GM23338 (cell line): ENCODE measurements at regions not wholly inside any gene's neighbourhood (a gene's known extent, or its start where the extent isn't known, plus 50 kb on each side); places are given as distances from the start of the nearest gene placed in this dataset.

ENCODE experiments used
- CREB1 ChIP-seq: fragments of 250-450 bp; sonication (Bioruptor Pico); IDR thresholded peaks from 2 replicates; pipeline ENCODE4 v1.5.0; 2020; ENCODE audit warnings: low read depth, mild to moderate bottlenecking, moderate library complexity
- EZH2 ChIP-seq: fragments of 200-600 bp; sonication (generic); IDR thresholded peaks from one replicate; pipeline ENCODE4 v1.8.0; 2017; ENCODE audit warnings: antibody characterized with exemption, mild to moderate bottlenecking, low read depth; ENCODE audit not compliant: unreplicated experiment
- EZH2phosphoT487 ChIP-seq: fragments of 200-600 bp; sonication (generic); IDR thresholded peaks from one replicate; pipeline ENCODE4 v1.8.1; 2018; ENCODE audit warnings: antibody characterized with exemption; ENCODE audit not compliant: unreplicated experiment
- NANOG ChIP-seq: IDR thresholded peaks from 2 replicates; pipeline ENCODE4 v1.6.1; 2016; ENCODE audit warnings: antibody characterized with exemption, borderline replicate concordance
- POLR2AphosphoS5 ChIP-seq: IDR thresholded peaks from 2 replicates; pipeline ENCODE4 v1.6.1; 2016; ENCODE audit warnings: antibody characterized with exemption, low read depth
- TF ChIP-seq, protein P1 (sequence below), 2 experiments: fragments of 200-600 bp in 1 of 2; sonication (generic) in 1 of 2; conservative IDR thresholded peaks; 2 replicates each; pipeline versions ENCODE4 v1.5.1 to v1.6.1; 2016 to 2017; ENCODE audit warnings: antibody characterized with exemption in 2 of 2, low read depth in 2 of 2, mild to moderate bottlenecking in 2 of 2, moderate library complexity in 1 of 2

DNA sequence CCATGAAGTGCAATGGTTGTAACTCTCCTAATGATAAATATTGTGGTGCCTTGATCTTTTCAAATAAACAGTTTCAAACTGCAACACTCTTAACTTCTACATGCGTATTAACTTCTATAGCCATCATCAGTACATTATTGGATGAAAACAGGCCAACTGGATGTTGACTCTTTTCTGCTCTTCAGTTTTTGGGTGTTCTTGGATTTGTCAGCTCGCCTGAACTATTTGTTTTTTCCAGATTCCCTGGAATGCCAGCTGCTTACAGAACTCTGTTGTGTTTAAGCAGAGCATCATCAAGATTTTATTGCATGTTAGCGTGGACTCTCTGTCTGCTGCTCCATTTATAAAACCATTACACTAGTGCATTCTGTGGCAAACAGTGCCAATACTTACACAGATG, 626.1 kb downstream of the HDGFL1 start:
- TF ChIP-seq EZH2: no peak
- TF ChIP-seq, protein P1, sequence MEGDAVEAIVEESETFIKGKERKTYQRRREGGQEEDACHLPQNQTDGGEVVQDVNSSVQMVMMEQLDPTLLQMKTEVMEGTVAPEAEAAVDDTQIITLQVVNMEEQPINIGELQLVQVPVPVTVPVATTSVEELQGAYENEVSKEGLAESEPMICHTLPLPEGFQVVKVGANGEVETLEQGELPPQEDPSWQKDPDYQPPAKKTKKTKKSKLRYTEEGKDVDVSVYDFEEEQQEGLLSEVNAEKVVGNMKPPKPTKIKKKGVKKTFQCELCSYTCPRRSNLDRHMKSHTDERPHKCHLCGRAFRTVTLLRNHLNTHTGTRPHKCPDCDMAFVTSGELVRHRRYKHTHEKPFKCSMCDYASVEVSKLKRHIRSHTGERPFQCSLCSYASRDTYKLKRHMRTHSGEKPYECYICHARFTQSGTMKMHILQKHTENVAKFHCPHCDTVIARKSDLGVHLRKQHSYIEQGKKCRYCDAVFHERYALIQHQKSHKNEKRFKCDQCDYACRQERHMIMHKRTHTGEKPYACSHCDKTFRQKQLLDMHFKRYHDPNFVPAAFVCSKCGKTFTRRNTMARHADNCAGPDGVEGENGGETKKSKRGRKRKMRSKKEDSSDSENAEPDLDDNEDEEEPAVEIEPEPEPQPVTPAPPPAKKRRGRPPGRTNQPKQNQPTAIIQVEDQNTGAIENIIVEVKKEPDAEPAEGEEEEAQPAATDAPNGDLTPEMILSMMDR (conservative IDR thresholded peaks at IDR 0.05; ENCODE audit: low read depth in 2 of 2): no peak
- TF ChIP-seq EZH2phosphoT487: no peak
- TF ChIP-seq CREB1: no peak
- no peak for TF ChIP-seq POLR2AphosphoS5
- no peak for TF ChIP-seq NANOG
